SHP77 treated with DMSO at 0.1 percent for 48 hours (cell line): ENCODE measurements at regions not wholly inside any gene's neighbourhood (a gene's known extent, or its start where the extent isn't known, plus 50 kb on each side); places are given as distances from the start of the nearest gene placed in this dataset.

ENCODE experiments used
- DNase-seq: peaks from one replicate; lab custom pipeline; 2025; lab: John Stamatoyannopoulos, UW

GRCh38 chr2:49487139-49487538 lies 332.8 kb upstream of the FSHR start:
- DNase-seq = no peak

GRCh38 chr2:49480520-49480919 lies 326.2 kb upstream of the FSHR start:
- DNase-seq = no peak

DNA sequence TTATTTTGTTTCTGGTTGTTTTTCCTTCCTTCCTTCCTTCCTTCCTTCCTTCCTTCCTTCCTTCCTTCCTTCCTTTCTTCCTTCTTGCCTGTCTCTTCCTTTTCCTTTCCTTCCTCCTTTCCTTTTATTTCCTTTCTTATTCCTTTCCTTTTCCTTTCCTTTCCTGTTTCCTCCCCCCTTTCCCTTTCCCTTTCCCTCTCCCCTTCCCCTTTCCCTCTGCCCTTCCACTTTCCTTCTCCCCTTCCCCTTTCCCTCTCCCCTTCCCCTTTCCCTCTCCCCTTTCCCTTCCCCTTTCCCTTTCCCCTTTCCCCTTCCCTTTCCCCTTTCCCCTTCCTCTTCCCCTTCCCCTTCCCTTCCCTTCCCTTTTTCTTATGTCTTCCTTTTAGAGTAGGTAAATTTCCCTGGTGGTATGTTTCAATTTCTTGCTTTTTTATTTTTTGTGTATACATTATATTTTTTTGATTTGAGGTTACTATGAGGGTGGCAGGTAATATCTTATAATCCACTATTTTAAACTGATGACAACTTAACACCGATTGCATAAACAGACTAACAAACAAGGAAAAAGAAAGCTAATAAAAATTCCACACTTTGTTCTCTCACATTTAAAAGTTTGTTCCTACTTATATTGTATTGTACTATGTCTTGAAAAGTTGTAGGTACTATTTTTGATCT lies 311.0 kb upstream of the FSHR start:
- DNase-seq = no peak

DNA sequence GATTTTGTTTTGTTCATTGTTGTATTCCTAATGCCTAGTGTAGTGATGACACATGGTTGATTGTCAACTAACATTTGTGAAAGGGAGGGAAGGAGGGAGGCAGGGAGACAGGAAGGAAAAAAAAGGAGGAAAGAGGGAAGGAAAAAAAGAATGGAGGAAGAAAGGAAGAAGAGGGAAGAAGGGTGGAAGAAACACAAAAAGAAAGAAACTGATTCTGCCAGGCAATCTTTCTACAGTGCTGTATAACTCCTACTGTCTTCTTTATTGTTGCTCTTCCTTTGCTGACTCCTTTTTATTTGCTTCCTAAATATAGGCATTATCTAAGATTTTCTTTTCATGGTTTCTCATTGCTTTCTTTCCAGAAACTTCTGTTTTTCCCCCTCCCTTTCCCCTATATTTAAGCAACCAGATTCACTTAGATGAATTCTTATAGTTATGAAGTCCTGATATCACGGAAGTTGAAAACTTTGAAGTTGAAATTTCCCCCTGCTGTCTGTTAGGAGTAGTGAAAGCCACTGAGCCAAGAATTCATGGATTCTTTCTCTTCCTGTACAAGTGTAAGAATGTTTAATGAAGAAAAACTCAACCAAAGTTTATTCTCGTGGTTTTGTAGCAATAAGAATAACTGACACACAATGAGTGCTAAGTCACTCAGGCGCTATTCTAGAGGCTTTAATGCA lies 305.1 kb upstream of the FSHR start:
- no peak for DNase-seq

GRCh38 chr2:49444005-49444404 lies 289.7 kb upstream of the FSHR start:
- no peak for DNase-seq

- DNase-seq = no peak
These were observed 272.7 kb upstream of the FSHR start for GRCh38 chr2:49426996-49427395.

- no peak for DNase-seq
These were observed 261.9 kb upstream of the FSHR start for GRCh38 chr2:49416252-49416651.

- no peak for DNase-seq
These were observed 249.8 kb upstream of the FSHR start for GRCh38 chr2:49404108-49404507.

DNA sequence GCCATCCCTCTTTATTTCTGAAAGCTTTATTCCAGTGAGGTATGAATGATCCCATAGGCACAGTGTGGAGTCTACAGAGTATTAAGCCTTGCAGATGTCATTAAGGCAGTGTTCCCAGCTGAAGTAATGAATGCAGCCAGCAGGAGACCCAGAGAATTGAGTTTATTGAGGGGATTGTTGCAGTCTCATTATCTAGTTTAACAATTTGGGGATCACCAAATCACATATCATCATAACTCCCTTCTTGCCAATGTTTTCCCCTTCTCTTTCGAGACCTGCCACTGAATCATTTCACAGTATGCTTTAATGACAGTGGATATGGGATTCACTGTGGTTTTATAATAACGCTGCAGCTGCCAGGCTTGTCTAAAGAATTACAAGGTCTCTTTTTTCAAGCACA lies 249.3 kb upstream of the FSHR start:
- DNase-seq = no peak

DNA sequence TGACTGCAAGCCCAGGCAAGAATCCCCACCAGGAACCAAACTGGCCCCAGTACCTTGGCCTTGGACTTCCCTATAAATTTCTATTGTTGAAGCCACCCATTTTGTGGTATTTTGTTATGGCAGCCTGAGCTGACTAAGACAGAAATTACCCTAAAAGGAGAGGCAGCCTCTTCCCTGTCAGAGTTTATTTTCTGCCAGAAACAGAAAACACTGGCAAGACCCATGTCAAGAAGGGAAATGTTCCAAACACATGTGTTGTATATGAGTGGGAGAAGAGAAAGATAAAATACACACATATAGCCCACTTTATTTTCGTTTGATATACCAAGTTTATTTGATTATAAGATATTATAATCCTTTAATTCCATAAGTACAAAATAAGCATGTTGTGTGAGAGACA lies 225.1 kb upstream of the FSHR start:
- no peak for DNase-seq

DNA sequence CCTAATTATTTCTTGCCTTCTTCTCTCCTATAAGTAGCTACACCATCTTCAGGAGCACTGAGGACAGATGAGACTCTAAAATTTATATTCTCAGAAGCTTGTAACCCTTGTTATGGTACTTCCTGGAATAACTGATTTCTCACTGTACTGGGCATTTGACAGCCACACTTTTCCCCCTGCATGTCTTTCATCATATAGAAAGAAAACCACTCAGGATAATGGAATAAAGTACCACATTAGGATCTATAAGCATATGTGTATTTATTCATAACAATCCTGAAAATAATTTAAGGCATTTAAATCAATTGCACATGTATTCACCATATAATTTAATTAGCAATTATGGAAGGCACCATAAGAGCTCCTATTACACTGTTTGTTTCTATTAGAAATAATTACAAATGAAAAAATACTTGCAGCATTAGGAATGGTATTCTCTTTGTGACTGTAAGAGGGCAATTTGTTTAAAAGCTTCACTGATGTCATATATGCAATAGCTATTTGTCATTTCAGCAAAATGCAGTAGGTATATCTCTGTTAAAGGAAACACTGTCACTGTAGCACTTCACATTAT lies 216.9 kb upstream of the FSHR start:
- DNase-seq = no peak

GRCh38 chr2:49369650-49370049 lies 215.3 kb upstream of the FSHR start:
- DNase-seq = no peak

- DNase-seq = no peak
These were observed 214.8 kb upstream of the FSHR start for GRCh38 chr2:49369101-49369500.

DNA sequence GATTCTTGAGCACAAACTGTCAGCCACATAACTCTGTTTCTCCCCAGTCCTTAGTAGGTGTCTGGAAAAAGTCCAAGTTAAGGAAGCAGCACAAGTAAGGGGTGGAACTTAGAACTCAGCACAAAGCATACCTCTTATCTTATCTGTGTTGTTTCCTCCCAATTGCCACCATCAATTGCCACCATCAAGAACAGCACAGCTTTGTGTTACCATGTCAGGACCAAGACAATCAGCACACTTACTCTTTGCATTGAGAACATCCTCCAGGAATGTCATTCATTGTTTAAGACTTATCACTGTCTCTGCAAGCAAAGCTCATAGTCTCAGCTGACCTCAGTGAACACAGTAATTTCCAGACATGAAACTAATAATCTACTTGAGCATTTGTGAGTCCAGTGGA lies 212.7 kb upstream of the FSHR start:
- no peak for DNase-seq

DNA sequence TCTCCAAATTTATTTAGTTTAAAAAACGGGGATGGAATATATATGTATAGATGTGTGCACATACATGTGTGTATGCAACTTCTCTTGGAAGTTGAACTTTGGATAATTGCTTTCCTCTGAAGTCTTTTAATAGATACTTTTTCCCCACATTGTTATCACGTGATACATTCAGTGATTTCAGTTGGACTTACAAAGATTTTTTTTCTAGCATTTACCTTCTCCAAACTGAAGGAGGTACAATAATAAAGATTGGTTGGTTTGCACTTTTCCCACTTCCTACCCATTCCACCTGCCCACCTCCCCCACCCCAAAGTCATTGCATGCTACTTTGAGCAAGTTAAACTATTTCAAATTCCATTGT lies 206.1 kb upstream of the FSHR start:
- no peak for DNase-seq

- no peak for DNase-seq
These were observed 205.5 kb upstream of the FSHR start for GRCh38 chr2:49359721-49360406.

GRCh38 chr2:49355611-49356010 lies 201.3 kb upstream of the FSHR start:
- DNase-seq = no peak

GRCh38 chr2:49351560-49351959 lies 197.2 kb upstream of the FSHR start:
- DNase-seq = no peak

- DNase-seq = no peak
These were observed 189.3 kb upstream of the FSHR start for GRCh38 chr2:49343638-49344037.

DNA sequence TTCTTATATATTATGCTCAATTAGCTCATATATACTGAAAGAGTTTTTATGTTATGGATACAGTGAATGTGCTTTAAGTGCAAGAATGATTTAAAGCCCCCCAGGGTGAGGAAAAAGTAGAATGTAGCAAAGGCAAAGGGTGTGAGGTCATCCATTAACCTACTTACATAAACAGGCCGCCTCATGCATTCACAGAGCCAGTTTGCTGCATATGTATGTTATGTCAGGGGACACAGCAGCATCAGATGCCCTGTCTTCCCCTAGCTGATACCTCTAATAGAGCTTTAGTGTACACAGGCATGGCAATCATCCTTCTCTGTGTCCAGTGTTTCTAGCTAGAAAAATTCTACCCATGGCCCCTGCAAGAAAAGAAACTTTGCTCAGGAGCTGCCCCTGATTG lies 187.8 kb upstream of the FSHR start:
- no peak for DNase-seq

GRCh38 chr2:49335546-49335945 lies 181.2 kb upstream of the FSHR start:
- no peak for DNase-seq

DNA sequence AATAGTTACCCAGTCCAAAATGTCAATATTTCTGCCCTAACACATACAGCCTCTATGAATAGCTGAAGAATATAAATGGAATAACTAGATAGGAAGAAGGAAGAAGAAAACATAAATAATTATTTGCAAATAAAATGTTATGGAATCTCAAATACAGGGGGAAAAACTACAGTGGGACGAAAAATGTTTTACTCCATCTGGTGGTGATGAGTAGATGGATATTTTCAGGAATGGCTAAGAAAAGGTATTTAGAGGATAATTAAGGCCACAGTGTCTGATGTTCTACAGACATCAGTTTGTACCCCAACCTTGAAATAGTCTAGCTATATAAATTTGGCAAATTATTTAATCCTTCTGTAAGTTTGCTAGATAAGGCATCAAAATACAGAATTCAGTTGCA lies 178.1 kb upstream of the FSHR start:
- no peak for DNase-seq

- no peak for DNase-seq
These were observed 164.2 kb upstream of the FSHR start for GRCh38 chr2:49318531-49318930.
